Right atrium auricular region (tissue), 2 donors: ENCODE measurements at regions not wholly inside any gene's neighbourhood (a gene's known extent, or its start where the extent isn't known, plus 50 kb on each side); places are given as distances from the start of the nearest gene placed in this dataset.

Source experiments
- DNase-seq: peaks from one replicate; pipeline ENCODE4 v3.0.0-alpha.2; 2019; ENCODE audit warnings: low spot score
- H3K27ac ChIP-seq, 2 donors: fragments of 200-600 bp; sonication (generic); 1 replicate in 1 of 2; 2 replicates in 1 of 2; pipeline ENCODE4 v1.5.1; 2016 to 2019
- H3K27me3 ChIP-seq, 2 donors: fragments of 200-600 bp; sonication (generic); one replicate each; pipeline versions ENCODE4 v1.5.1 to v1.6.0; 2017 to 2019
- H3K36me3 ChIP-seq: fragments of 200-600 bp; sonication (generic); one replicate; pipeline ENCODE4 v1.5.1; 2016
- H3K4me1 ChIP-seq, 2 donors: fragments of 200-600 bp; sonication (generic); one replicate each; pipeline versions ENCODE4 v1.5.1 to v1.6.0; 2017 to 2019
- H3K4me3 ChIP-seq, 2 donors: fragments of 200-600 bp; sonication (generic); 1 replicate in 1 of 2; 2 replicates in 1 of 2; pipeline ENCODE4 v1.5.1; 2017 to 2019; ENCODE audit warnings: mild to moderate bottlenecking in 1 of 2, moderate library complexity in 1 of 2
- H3K9me3 ChIP-seq, 2 donors: fragments of 200-600 bp; sonication (generic); one replicate each; pipeline ENCODE4 v1.5.1; 2019
- CTCF ChIP-seq, 2 donors: fragments of 200-600 bp; sonication (generic); IDR thresholded peaks; one replicate each; pipeline ENCODE4 v1.5.1; 2019; ENCODE audit warnings: antibody characterized with exemption in 2 of 2

- no peaks in the 10 kb centered on the region for H3K9me3 ChIP-seq
- no peak overlapping the region for H3K27ac ChIP-seq
- no peaks in the 10 kb centered on the region for H3K4me1 ChIP-seq
- no peak for TF ChIP-seq CTCF (IDR thresholded peaks at IDR 0.05)
- H3K4me3 ChIP-seq = no peak overlapping the region
- no peaks in the 10 kb centered on the region for H3K36me3 ChIP-seq
- H3K27me3 ChIP-seq = no peaks in the 10 kb centered on the region
- DNase-seq = no peak
Measured at GRCh38 chr16:26547681-26548080, 519.0 kb upstream of the C16orf82 start.

DNA sequence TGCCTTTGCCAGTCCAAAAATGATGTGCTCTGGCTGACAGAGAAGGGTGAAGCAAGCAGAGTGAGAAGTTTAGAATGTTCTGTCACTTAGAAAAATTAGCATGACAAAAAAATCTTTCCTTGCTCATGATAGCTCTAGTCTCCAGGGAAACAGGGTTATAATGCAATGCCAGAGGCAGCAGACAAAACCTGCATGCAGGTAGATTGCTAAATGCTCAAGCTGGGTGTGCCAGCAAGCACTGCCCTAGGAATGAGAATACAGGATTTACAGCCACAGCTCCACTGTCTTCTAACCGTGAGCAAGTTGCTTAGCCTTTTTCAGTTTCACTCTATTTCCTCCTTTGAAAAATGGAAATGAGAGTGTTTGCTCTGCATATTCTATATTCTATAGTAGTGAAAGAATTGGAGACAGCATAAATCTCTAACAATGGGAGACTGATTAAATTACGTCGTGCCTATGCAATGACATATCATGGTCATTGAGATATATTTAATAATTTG is 516.6 kb upstream of the C16orf82 start:
- Histone ChIP-seq H3K36me3 (no peaks in the 10 kb centered on the region), H3K9me3 (no peaks in the 10 kb centered on the region), H3K27me3 (no peaks in the 10 kb centered on the region), H3K4me1 (no peaks in the 10 kb centered on the region), H3K27ac (no peak overlapping the region), H3K4me3 (no peak overlapping the region)
- TF ChIP-seq CTCF (IDR thresholded peaks at IDR 0.05) = no peak
- no peak for DNase-seq

GRCh38 chr16:26554030-26554429 is 512.7 kb upstream of the C16orf82 start:
- Histone ChIP-seq H3K36me3 (no peaks in the 10 kb centered on the region), H3K27me3 (no peaks in the 10 kb centered on the region), H3K9me3 (no peaks in the 10 kb centered on the region), H3K27ac (no peak overlapping the region), H3K4me3 (no peak overlapping the region), H3K4me1 (no peaks in the 10 kb centered on the region)
- DNase-seq = no peak
- TF ChIP-seq CTCF (IDR thresholded peaks at IDR 0.05) = no peak

GRCh38 chr16:26561303-26561702 is 505.4 kb upstream of the C16orf82 start:
- Histone ChIP-seq H3K27me3 (no peaks in the 10 kb centered on the region), H3K4me1 (no peaks in the 10 kb centered on the region), H3K4me3 (no peak overlapping the region), H3K9me3 (no peaks in the 10 kb centered on the region), H3K36me3 (no peaks in the 10 kb centered on the region), H3K27ac (no peak overlapping the region)
- TF ChIP-seq CTCF (IDR thresholded peaks at IDR 0.05) = no peak
- DNase-seq = no peak

DNA sequence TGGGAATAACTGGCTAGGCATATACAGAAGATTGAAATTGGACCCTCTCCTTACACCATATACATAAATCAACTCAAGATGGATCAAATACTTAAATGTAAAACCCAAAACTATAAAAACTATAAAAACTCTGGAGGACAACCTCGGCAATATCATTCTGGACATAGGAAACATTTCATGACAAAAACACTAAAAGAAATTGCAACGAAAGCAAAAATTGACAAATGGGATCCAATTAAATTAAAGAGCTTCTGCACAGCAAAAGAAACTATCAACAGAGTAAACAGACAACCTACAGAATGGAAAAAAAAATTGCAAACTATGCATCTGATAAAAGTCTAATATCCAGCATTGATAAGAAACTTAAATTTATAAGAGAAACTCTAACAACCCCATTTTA is 503.7 kb upstream of the C16orf82 start:
- no peak for DNase-seq
- Histone ChIP-seq H3K4me3 (no peak overlapping the region), H3K27ac (no peak overlapping the region), H3K27me3 (no peaks in the 10 kb centered on the region), H3K36me3 (no peaks in the 10 kb centered on the region), H3K9me3 (no peaks in the 10 kb centered on the region), H3K4me1 (no peaks in the 10 kb centered on the region)
- no peak for TF ChIP-seq CTCF (IDR thresholded peaks at IDR 0.05)

DNA sequence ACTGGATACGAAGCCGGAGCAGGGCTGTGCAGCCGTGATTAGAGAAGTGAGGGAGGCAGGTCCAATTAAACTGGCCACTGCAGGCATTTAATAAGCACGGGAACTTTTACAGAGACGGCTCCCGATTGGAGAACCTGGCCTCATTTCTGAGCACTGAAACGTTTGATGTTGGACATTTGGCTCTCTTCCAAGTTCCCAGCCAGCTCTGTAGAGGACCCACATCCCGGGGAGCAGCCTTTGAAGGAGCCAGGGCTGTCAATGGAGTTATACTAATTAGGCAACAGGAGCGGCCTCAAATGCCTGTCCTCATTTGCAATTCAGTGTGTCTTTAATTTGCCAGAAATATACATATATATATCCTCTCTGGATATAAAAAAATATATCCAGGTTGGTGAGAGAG is 499.4 kb upstream of the C16orf82 start:
- no peaks in the 10 kb centered on the region for H3K4me1 ChIP-seq
- no peak overlapping the region for H3K27ac ChIP-seq
- no peak for TF ChIP-seq CTCF (IDR thresholded peaks at IDR 0.05)
- H3K36me3 ChIP-seq = no peaks in the 10 kb centered on the region
- no peaks in the 10 kb centered on the region for H3K9me3 ChIP-seq
- H3K27me3 ChIP-seq = no peaks in the 10 kb centered on the region
- no peak for DNase-seq
- H3K4me3 ChIP-seq = no peak overlapping the region
